Smooth muscle cell (in vitro differentiated cells): ENCODE measurements at regions not wholly inside any gene's neighbourhood (a gene's known extent, or its start where the extent isn't known, plus 50 kb on each side); places are given as distances from the start of the nearest gene placed in this dataset.
A peak's percentile ranks its signal among the peaks of the same experiment; 100 is the strongest.

ENCODE experiments used
- DNase-seq: peaks from one replicate; lab custom pipeline; 2025; ENCODE audit not compliant: unreplicated experiment; lab: John Stamatoyannopoulos, UW
- H2AFZ ChIP-seq: fragments of 200-600 bp; sonication (generic); 2 replicates; pipeline ENCODE4 v1.6.0; 2016; ENCODE audit warnings: antibody characterized with exemption, low read depth, mild to moderate bottlenecking
- H3F3A ChIP-seq: fragments of 200-600 bp; sonication (generic); 2 replicates; pipeline ENCODE4 v1.6.0; 2017; ENCODE audit warnings: antibody characterized with exemption, low read depth
- H3K27ac ChIP-seq: fragments of 200-600 bp; sonication (generic); 2 replicates; pipeline ENCODE4 v1.5.1; 2016; ENCODE audit warnings: low read depth, mild to moderate bottlenecking
- H3K27me3 ChIP-seq: fragments of 200-600 bp; sonication (generic); 2 replicates; pipeline ENCODE4 v1.6.1; 2016; ENCODE audit warnings: low read depth, mild to moderate bottlenecking
- H3K36me3 ChIP-seq: fragments of 200-600 bp; sonication (generic); 2 replicates; pipeline ENCODE4 v1.5.1; 2016; ENCODE audit warnings: low read depth
- H3K4me1 ChIP-seq: fragments of 200-600 bp; sonication (generic); 2 replicates; pipeline ENCODE4 v1.5.1; 2016; ENCODE audit warnings: low read depth
- H3K4me2 ChIP-seq: fragments of 200-600 bp; sonication (generic); 2 replicates; pipeline ENCODE4 v1.6.0; 2016; ENCODE audit warnings: mild to moderate bottlenecking
- H3K4me3 ChIP-seq: fragments of 200-600 bp; sonication (generic); 2 replicates; pipeline ENCODE4 v1.5.1; 2016; ENCODE audit warnings: mild to moderate bottlenecking
- H3K79me2 ChIP-seq: fragments of 200-600 bp; sonication (generic); 2 replicates; pipeline ENCODE4 v1.6.0; 2016; ENCODE audit warnings: low read depth, mild to moderate bottlenecking
- H3K9ac ChIP-seq: fragments of 200-600 bp; sonication (generic); 2 replicates; pipeline ENCODE4 v1.6.0; 2016; ENCODE audit warnings: low read depth
- H3K9me3 ChIP-seq: fragments of 200-600 bp; sonication (generic); replicated peaks from 2 replicates; pipeline ENCODE4 v1.5.1; 2016; ENCODE audit warnings: low read depth
- H4K20me1 ChIP-seq: fragments of 200-600 bp; sonication (generic); 2 replicates; pipeline ENCODE4 v1.6.0; 2016; ENCODE audit warnings: low read depth
- CTCF ChIP-seq: fragments of 200-600 bp; sonication (generic); IDR thresholded peaks from 2 replicates; pipeline ENCODE4 v1.5.1; 2017; ENCODE audit warnings: borderline replicate concordance, mild to moderate bottlenecking, antibody characterized with exemption; ENCODE audit not compliant: insufficient read depth, poor library complexity, severe bottlenecking
- WGBS: methylation state at CpG from one replicate; pipeline ENCODE4 v1.1.7; 2016; ENCODE audit warnings: low lambda C conversion rate; 5-methylcytosine and 5-hydroxymethylcytosine counted together

GRCh38 chr11:122235615-122236014 lies 119.6 kb upstream of the BLID start:
- H3K9ac ChIP-seq: no peak overlapping the region

GRCh38 chr11:122234780-122235179 lies 118.8 kb upstream of the BLID start:
- H3K9ac ChIP-seq: no peak overlapping the region
- H3K27me3 ChIP-seq: no peaks in the 10 kb centered on the region
- DNase-seq: no peak
- H3K4me2 ChIP-seq: no peak overlapping the region
- H3K4me1 ChIP-seq: no peaks in the 10 kb centered on the region
- H3F3A ChIP-seq: no peaks in the 10 kb centered on the region
- no peaks in the 10 kb centered on the region for H3K79me2 ChIP-seq
- H3K9me3 ChIP-seq: no peaks in the 10 kb centered on the region
- no peak overlapping the region for H2AFZ ChIP-seq
- no peak overlapping the region for H3K4me3 ChIP-seq
- WGBS: 95% methylated on average over 3 of the region's 3 CpGs
- H3K27ac ChIP-seq: peak overlapping the region; percentile 40
- no peaks in the 10 kb centered on the region for H4K20me1 ChIP-seq
- no peaks in the 10 kb centered on the region for H3K36me3 ChIP-seq
- TF ChIP-seq CTCF: no peak

More at GRCh38 chr11:122235615-122236014, 119.6 kb upstream of the BLID start:
- Histone ChIP-seq H3K79me2 (no peaks in the 10 kb centered on the region), H3K9me3 (no peaks in the 10 kb centered on the region), H3K27ac (peak overlapping the region; percentile 40), H3F3A (no peaks in the 10 kb centered on the region), H3K36me3 (no peaks in the 10 kb centered on the region), H2AFZ (no peak overlapping the region), H3K4me3 (no peak overlapping the region), H3K4me2 (peak overlapping the region; percentile 67), H4K20me1 (no peaks in the 10 kb centered on the region), H3K4me1 (no peaks in the 10 kb centered on the region), H3K27me3 (no peaks in the 10 kb centered on the region)
- TF ChIP-seq CTCF: no peak
- DNase-seq: peak; percentile 8
- WGBS: under 1% methylated on average over 3 of the region's 3 CpGs

GRCh38 chr11:122234257-122234656 lies 118.2 kb upstream of the BLID start:
- no peak overlapping the region for H3K4me2 ChIP-seq

More at GRCh38 chr11:122234257-122234656, 118.2 kb upstream of the BLID start:
- Histone ChIP-seq H3K27ac (no peak overlapping the region), H3K9ac (no peak overlapping the region), H3K79me2 (no peaks in the 10 kb centered on the region), H3K4me1 (peaks cover 3% of the 10 kb centered on the region), H3K27me3 (no peaks in the 10 kb centered on the region), H4K20me1 (no peaks in the 10 kb centered on the region), H3F3A (no peaks in the 10 kb centered on the region), H2AFZ (no peak overlapping the region), H3K36me3 (no peaks in the 10 kb centered on the region), H3K4me3 (no peak overlapping the region), H3K9me3 (no peaks in the 10 kb centered on the region)
- no peak for TF ChIP-seq CTCF
- DNase-seq: no peak
